MV-4-11 (cell line): ENCODE measurements at regions not wholly inside any gene's neighbourhood (a gene's known extent, or its start where the extent isn't known, plus 50 kb on each side); places are given as distances from the start of the nearest gene placed in this dataset.
"Not testable (repeated sequence)": the region's sequence is repeated elsewhere in the genome, so short reads cannot be mapped to it uniquely, and the experiment has no call there.

Experiments
- DNase-seq: peaks from one replicate; lab custom pipeline; 2025; lab: John Stamatoyannopoulos, UW

DNA sequence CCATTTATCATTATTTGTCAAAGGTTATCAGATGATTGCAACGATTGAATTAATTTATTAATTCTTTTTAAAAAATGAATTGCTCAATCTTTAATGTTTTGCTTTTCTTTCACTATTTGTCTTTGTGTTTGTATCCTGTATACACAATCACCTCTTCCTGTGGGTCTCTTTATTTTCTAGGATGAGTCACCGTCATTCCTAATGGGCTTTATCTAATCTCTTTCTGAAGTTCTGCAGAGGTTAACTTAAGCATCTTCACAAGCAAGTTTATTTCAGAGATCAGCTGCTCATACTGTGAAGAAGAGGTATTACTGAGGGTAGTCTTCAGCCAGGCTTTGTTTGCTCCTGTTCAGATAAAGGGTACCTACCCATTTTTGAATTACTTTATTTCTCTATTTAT lies 323.9 kb downstream of the NNT start:
- no peak for DNase-seq

- DNase-seq: no peak
Observed at GRCh38 chr5:43920422-43920821, 317.4 kb downstream of the NNT start.

DNA sequence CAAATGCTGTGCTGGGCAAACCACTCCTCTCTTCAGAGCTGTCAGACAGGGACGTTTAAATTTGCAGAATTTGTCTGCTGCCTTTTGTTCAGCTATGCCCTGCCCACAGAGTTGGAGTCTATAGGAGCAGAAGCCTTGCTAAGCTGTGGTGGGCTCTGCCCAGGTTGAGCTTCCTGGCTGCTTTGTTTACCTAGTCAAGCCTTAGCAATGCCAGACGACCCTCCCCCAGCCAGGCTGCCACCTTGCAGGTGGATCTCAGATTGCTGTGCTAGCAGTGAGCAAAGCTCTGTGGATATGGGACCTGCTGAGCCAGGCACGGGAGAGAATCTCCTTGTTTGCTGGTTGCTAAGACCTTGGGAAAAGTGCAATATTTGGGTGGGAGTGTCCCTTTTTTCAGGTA lies 314.9 kb downstream of the NNT start:
- DNase-seq: no peak

DNA sequence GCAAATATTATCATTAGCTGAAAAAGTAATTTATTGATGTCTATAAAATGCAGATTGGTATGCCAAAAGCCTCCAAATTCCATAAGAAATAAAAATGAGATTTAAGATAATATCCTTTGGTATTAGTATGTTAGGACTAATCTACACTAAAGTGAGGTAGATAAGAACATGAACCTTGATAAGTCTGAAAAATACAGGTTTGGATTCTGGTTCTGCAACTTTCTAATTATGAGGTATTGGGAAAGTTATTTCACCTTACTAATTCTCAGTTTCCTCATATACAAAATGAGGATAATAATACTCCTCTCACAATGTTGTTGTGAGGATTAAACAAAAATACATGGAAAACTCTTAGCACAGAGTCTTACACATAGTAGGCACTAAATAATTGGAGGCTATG lies 300.1 kb downstream of the NNT start:
- no peak for DNase-seq

DNA sequence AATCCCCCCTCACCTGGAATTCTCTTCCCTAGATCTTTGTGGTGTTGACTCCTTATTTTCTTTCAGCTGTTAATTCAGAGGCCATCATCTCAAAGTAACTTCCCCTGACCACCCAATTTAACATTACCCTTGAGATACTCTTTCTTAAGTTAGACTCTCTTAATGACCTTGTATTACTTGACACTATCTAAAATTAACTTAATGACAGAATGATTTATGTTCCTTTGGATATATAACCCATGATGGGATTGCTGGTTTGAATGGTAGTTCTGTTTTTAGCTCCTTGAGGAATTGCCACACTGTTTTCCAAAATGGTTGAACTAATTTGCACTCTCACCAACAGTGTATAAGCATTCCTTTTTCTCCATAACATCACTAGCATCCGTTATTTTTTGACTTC lies 298.0 kb downstream of the NNT start:
- DNase-seq: no peak

DNA sequence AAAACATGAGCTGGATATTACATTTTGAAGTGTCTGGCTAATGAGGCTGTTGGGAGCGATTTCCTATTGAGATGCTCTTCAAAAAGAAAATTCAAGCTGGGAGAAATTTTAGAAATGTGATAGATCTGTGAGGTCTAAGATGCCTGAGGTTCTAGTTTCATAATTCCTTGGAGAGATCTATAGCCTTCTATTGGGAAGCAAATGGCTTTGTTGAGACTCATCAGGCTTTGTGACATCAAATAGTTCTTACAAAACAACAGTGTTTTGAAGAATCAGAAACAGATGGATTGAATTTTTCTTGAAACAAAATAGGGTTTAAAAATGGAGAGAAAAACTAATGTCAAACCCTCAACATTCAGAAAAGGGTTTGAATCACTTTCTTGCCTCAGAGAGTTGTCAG lies 292.9 kb downstream of the NNT start:
- no peak for DNase-seq

DNA sequence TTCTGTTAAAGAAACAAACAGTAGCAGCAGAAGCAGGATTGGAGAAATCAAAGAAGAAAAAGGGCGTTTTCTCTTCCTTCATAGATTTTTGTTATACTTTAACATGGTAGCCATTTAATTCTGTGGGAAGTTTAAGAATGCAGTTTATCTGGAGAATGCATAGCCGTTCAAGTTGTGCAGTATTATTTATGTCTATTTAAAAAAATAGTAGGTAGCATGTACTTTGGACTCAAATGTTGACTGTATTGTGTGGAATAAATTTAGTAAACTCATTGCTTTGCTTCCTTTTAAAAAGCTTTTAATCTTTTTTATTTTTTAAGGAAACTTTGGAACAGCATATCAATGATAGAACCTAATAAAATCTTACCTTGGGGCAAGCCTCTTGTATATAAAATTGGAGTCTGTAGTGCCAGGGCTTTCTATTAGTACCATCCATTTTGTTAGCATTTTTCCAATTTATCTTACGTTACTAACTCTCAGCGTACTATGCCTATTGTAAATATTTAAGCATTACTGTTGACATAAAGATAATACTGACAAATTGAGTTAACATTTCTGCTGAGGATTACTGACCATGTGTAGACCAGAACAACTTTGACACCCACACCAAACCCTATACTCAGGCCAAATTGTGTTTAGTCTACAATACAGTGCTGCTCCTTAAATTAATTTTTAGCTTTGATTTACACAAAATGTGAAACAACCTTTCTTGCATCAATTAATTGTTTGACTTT lies 291.1 kb downstream of the NNT start:
- no peak for DNase-seq

- DNase-seq: no peak
Observed at GRCh38 chr5:43891112-43891511, 288.1 kb downstream of the NNT start.

DNA sequence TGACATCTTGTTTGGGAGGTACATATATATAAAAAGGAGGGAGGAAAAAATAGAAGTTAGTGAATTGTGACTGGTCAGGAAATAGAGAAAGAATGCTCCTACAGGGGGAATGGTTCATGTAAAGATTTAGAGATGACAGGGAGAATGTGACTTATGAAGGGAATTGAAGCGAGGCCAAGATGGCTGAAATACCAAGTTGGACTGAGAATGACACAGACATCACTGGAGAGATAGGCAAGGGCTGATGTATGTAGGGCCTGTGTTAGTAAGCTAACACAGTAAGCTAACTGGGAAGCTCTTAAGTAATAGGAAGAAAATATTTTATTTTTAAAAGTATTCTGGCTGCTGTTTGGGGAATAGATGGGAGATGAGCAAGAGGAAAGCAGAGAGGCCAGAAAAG lies 286.3 kb downstream of the NNT start:
- no peak for DNase-seq

DNA sequence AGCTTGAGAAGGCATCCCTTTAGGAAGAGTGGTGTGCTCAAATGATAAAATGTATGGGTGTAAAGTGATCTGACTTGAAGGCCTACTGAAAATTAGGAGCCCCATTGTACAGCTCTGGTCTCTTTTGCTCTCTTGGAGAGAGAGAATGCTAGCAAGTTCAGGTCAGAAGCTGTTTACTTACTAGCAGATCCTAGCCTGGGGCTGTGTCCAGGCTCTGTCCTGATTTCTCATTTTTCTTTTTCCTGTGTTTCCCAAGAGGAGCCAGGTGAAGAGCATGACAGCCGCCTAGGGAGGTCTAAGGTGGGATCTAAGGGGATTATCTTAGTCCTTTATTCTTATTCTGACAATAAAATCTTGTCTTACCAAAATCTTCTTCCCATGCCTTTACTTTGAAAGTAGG lies 272.8 kb downstream of the NNT start:
- DNase-seq: no peak

DNA sequence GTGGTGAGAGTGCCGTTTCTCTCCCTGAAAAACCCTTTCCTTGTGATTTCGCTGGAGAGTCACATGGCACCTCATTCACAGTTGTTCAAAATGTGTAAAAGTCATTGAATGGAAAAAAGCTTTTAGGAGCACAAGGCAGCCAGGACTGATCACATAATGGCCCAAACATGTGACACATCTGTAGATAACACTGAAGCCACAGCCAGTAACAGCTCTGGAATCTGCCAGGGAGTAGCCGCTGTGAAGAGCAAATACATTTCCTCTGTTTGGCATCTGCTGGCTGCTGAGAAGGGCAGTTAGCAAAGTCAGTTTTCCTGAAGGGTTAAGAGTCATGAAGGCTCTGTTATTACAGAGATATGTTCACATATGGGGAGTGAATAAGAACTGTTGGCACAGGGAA lies 271.8 kb downstream of the NNT start:
- no peak for DNase-seq

GRCh38 chr5:43873791-43874190 lies 270.8 kb downstream of the NNT start:
- DNase-seq: no peak

DNA sequence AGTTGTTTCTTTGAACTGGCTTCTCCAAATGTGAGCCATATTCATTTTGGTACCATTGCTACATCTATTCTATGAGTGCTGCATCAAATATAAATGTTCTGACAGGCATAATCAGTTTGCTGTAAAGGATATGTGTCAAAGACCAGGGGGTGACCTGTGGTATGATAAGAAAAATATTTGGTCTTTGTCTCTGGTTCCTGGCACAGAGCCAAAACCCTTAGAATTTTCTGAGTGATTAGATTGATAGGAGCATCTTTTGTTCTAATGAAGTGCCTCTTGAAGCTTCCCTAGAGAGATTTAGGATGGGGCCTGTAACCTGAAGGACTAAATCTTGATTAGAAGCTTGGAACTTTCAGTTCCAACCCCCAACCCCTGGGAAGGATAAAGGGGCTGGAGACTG lies 256.3 kb downstream of the NNT start:
- no peak for DNase-seq

DNA sequence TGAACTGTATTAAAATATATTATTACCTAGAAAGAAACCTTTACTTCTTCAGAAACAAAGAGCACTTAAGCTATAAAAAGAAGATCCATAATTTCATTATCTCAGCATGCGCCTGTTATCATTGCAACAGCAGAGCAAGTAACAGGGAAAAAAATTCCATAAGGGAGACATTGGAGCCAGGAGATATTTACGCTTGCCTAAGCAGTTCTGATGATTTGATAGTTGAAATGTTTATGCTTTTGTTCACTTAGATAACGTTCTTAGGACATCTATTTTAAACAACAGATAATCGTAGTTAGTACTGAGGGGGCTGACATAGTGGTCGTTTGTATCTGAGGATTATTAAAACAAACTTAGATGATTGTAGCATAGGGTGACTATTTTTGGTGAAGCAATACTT lies 252.5 kb downstream of the NNT start:
- no peak for DNase-seq

DNA sequence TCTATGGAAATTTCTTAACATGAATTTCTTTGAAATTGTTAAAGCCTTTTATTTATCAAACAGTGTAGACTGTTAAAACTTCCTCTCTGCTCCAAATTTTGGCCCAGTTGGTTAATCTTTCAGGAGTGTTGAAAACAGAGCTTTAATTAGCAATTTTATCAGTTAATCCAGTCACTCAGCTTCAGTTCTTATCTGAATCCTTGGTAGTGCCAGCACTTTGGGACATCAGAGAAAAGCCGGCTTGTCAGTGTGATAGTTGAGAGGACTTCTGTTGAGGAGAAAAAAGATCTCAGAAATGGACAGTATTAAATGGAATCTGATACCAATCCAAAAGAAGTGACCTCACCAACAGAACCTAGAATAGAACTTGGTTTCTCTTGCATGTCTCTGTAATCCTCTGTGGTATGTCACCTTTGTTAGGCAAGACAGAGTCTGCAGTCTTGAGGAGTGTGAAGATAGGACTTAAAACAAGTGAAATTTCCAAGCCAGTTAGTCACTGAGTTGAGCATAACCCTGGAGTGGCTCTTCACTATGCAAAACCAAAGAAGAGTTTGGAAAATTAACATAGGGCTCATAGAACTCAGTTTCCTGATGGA lies 251.8 kb downstream of the NNT start:
- DNase-seq: no peak

- no peak for DNase-seq
Observed at GRCh38 chr5:43852279-43852678, 249.3 kb downstream of the NNT start.

GRCh38 chr5:43851741-43852140 lies 248.8 kb downstream of the NNT start:
- DNase-seq: no peak

- no peak for DNase-seq
Observed at GRCh38 chr5:43840424-43841125, 237.6 kb downstream of the NNT start.

- DNase-seq: no peak
Observed at GRCh38 chr5:43839218-43839617, 236.2 kb downstream of the NNT start.

DNA sequence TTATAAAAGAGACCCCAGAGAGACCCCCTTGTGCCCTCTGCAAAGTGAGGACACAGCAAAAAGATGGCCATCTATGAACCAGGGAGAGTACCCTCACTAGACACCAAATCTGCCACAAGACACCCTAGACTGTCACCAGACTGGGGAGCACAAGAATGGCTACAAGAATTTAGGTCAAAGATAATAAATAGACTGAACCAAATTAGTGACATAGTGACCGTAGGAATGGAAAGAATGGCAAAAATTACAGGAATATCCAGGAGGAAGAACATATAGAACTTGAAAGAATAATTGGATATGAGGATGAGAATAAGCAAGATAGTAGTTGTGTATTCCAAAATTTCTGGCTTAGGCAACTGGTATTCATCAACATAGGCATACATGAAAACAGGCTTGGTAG lies 235.0 kb downstream of the NNT start:
- DNase-seq: no peak

DNA sequence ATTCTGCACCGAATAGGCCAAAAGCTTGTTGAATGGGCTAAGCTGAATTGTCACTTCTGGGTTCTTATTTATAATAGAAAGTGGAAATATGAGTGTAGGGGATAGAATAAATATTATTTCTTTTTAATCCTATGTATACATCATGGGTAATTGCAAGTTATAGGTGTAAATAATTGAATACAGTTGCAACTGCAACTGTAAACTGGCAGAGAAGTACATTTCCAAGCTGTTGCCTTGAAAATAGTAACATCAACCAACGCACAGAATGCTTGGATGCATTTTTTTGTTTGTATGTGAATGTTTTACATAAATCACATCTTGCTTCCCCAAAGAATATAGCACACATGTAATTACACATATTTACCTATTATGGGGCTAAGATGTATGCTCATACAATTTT lies 234.1 kb downstream of the NNT start:
- no peak for DNase-seq

GRCh38 chr5:43833961-43834360 lies 231.0 kb downstream of the NNT start:
- DNase-seq: no peak

GRCh38 chr5:43824325-43824964 lies 221.5 kb downstream of the NNT start:
- not testable (repeated sequence) for DNase-seq
